HG03521 (cell line): ENCODE measurements at regions not wholly inside any gene's neighbourhood (a gene's known extent, or its start where the extent isn't known, plus 50 kb on each side); places are given as distances from the start of the nearest gene placed in this dataset.

Source experiments
- ATAC-seq: cut with Tn5 transposase; IDR thresholded peaks from one replicate; pipeline ENCODE4 v1.9.1; 2021; ENCODE audit warnings: mild to moderate bottlenecking, moderate library complexity; ENCODE audit not compliant: unreplicated experiment

GRCh38 chr12:58131986-58132755 lies 190.8 kb downstream of the ATP23 start:
- no peak for ATAC-seq

DNA sequence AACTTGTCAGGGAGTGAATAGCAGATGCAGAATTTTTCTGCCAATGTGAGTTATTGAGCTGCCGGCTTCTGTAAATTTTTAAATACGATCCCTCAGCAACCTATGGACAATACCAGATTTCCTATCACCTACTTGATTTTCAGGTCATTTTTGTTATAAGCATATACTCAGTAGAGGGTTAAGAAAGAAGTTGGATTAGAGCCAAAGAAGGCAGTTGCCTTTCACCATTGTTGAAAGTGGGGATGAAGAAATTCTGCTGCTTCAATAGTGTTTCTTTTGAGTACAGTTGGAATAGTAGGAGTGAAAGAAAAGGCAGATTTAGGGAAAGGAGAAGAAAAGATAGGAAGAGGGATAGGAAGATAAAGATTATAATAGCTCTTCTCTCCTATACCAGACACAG lies 197.1 kb downstream of the ATP23 start:
- ATAC-seq: no peak

GRCh38 chr12:58139894-58140293 lies 198.5 kb downstream of the ATP23 start:
- no peak for ATAC-seq

- ATAC-seq: no peak
Observed at GRCh38 chr12:58140395-58140794, 199.0 kb downstream of the ATP23 start.

GRCh38 chr12:58142991-58143390 lies 201.6 kb downstream of the ATP23 start:
- no peak for ATAC-seq

GRCh38 chr12:58143498-58143995 lies 202.2 kb downstream of the ATP23 start:
- no peak for ATAC-seq

DNA sequence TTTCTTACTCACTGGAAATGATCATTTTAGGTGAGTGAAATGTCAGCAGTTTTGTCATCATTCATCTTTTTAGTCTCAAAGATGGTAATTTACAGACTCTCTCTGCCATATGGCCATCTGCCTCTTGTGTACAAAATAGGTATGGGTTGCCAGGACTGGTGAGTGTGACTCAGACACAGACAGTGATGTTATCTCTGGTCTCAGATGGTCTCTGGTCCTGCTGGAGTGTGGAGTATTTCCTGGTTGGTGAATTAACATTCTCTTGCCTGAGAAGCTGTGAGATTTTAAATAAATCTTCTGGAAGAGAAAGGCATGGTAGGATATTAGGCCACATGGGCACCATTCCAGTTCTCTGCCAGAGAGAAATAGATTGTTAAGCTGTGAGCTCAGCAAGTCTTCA lies 207.0 kb downstream of the ATP23 start:
- ATAC-seq: no peak

- ATAC-seq: no peak
Observed at GRCh38 chr12:58148976-58149375, 207.6 kb downstream of the ATP23 start.

DNA sequence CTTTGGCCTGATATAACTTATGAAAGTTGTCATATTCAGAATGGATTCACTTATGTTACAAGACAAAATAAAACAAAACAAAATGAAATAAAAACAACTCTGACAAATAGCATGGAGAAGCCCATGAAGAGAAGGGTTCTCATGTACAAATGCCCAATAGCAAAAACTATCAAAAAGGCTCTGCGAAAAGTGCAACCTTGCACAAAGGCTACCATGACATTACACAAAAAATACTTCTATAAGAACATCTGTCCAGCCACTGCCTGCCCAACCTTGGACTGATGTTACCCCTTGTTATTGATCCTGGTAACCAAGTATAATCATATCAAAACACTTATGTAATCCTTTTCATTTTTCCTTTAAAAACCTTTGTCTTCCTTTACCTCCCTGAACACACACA lies 213.0 kb downstream of the ATP23 start:
- ATAC-seq: no peak

GRCh38 chr12:58156697-58157096 lies 215.3 kb downstream of the ATP23 start:
- ATAC-seq: no peak

GRCh38 chr12:58159941-58160340 lies 218.6 kb downstream of the ATP23 start:
- no peak for ATAC-seq

DNA sequence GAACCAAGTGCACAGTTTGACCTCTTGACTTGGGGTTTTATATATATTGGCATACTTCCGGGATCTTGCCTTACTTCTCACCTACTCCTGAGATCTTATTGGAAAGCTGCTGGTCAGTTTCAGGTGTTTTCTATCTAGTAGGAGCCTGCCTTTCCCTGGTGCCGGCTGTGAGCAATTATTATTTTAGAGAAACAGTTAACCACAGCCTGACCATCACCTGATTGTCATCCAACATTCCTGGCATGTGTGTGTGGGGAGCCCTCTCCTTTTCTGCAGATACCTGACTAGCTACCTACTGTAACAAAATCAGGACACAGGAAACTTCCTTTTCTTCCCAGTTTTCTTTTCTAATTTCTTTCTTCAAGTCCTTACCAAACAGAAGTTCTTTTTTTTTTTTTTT lies 220.4 kb downstream of the ATP23 start:
- ATAC-seq: no peak

DNA sequence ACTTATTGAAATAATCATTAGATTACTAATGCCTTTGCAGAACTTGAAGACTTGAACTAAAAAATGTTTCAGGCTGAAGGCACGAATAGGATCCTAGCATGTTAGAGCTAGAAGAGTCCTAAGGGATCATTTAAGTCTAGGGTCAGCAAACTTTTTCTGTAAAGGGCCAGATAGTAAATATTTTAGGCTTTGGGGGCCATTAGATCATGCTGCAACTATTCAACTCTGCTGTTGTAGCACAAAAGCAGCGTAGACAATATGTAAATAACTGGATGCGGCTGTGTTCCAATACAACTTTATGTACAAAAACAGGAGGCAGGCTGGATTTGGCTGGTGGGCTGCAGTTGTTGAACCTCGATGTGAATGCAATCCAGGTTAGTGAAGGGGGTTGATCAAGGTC lies 221.7 kb downstream of the ATP23 start:
- no peak for ATAC-seq

DNA sequence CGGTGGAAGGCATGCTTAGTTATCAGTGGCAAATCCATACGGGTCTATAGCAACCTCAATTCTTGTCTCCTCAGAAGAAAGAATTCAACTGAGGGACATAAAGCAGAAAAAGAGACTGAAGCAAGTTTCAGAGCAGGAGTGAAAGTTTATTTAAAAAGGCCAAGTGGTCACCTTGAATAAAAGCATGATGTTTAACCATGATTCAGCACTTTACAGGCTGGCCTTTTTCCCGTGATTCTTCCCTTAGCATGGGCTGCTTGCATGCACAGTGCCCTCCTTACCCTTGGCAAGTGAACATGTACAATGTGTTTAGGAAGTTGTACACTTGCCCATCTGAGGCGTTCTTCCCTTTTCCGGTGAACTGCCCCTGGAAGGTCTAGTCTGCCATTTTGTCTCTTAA lies 225.3 kb downstream of the ATP23 start:
- no peak for ATAC-seq

GRCh38 chr12:58167622-58168021 lies 226.3 kb downstream of the ATP23 start:
- no peak for ATAC-seq

- ATAC-seq: no peak
Observed at GRCh38 chr12:58169826-58170225, 228.5 kb downstream of the ATP23 start.

GRCh38 chr12:58171914-58172313 lies 230.5 kb downstream of the ATP23 start:
- no peak for ATAC-seq

DNA sequence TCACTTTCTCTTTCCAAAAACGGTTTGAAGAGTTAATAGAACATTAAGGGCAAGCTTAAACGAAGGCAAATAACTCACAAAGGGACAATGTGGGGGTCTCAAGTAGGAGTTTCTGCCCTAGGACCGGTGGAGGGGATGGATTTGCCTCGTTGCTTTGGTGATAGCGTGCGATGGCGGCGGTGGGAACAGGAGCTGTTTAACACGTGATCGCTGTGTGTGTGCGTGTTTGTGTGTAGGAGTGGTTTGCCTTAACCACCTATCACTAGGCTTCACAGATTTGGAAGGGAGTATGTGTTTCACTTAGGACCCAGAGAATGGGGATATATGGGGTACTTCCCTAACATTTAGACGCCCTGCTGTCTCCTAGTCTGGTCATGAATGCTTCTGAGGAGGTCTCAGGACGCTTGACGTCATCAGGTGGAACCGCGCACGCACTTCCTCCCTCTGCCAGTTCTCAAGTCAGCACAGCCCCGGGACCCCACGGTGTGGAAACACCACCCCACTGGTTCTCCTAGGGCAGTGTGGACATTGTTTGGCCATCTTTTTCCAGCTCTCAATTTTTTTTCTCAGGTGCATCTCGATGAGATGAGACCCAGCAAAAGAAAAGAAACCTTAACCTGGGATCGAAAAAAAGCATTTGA lies 231.2 kb downstream of the ATP23 start:
- no peak for ATAC-seq

- ATAC-seq: no peak
Observed at GRCh38 chr12:58174316-58174715, 232.9 kb downstream of the ATP23 start.

- no peak for ATAC-seq
Observed at GRCh38 chr12:58176296-58176869, 235.0 kb downstream of the ATP23 start.

DNA sequence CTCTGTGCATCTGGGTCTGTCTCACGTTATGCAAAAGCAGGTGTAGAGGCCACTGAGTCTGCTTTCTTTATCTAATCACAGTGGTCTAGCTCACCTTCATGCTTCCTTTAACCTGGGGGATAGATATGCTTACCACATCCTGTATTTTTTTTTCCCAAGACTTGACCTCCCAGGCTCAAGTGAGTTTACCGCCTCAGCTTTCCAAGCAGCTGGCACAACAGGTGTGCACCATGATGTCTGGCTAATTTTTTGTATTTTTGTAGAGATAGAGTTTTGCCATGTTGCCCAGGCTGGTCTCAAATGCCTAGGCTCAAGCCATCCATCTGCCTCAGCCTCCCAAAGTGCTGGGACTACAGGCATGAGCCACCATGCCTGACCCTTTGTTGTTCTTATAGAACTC lies 236.0 kb downstream of the ATP23 start:
- ATAC-seq: no peak

- no peak for ATAC-seq
Observed at GRCh38 chr12:58184212-58184611, 242.8 kb downstream of the ATP23 start.
